Left renal pelvis (tissue), 4 donors: ENCODE measurements at regions not wholly inside any gene's neighbourhood (a gene's known extent, or its start where the extent isn't known, plus 50 kb on each side); places are given as distances from the start of the nearest gene placed in this dataset.
"Not testable (repeated sequence)": the region's sequence is repeated elsewhere in the genome, so short reads cannot be mapped to it uniquely, and the experiment has no call there.

ENCODE experiments used
- DNase-seq, 4 donors: peaks; one replicate each; pipeline ENCODE4 v3.0.0-alpha.2; 2013; ENCODE audit warnings: low read depth in 4 of 4, low spot score in 3 of 4

GRCh38 chr2:61679096-61679495 is 140.9 kb upstream of the XPO1 start:
- no peak for DNase-seq

GRCh38 chr2:61677942-61678341 is 139.8 kb upstream of the XPO1 start:
- no peak for DNase-seq

- DNase-seq = no peak
These were observed 139.2 kb upstream of the XPO1 start for GRCh38 chr2:61677306-61677705.

GRCh38 chr2:61675204-61675603 is 137.0 kb upstream of the XPO1 start:
- DNase-seq = no peak

GRCh38 chr2:61671561-61672315 is 133.6 kb upstream of the XPO1 start:
- no peak for DNase-seq

GRCh38 chr2:61670591-61671501 is 132.7 kb upstream of the XPO1 start:
- DNase-seq = no peak

- no peak for DNase-seq
These were observed 126.0 kb upstream of the XPO1 start for GRCh38 chr2:61664190-61664589.

- DNase-seq = no peak
These were observed 124.8 kb upstream of the XPO1 start for GRCh38 chr2:61662990-61663389.

- DNase-seq = no peak
These were observed 122.6 kb upstream of the XPO1 start for GRCh38 chr2:61660511-61661388.

- DNase-seq = no peak
These were observed 121.0 kb upstream of the XPO1 start for GRCh38 chr2:61658841-61659780.

- DNase-seq = not testable (repeated sequence)
These were observed 111.8 kb upstream of the XPO1 start for GRCh38 chr2:61649946-61650345.

GRCh38 chr2:61649021-61649420 is 110.9 kb upstream of the XPO1 start:
- DNase-seq = no peak

GRCh38 chr2:61647044-61647443 is 108.9 kb upstream of the XPO1 start:
- DNase-seq = no peak

GRCh38 chr2:61645911-61646310 is 107.8 kb upstream of the XPO1 start:
- no peak for DNase-seq

GRCh38 chr2:61643153-61643552 is 105.0 kb upstream of the XPO1 start:
- DNase-seq = not testable (repeated sequence)

GRCh38 chr2:61640406-61640805 is 102.2 kb upstream of the XPO1 start:
- no peak for DNase-seq

GRCh38 chr2:61639721-61640120 is 101.6 kb upstream of the XPO1 start:
- no peak for DNase-seq

GRCh38 chr2:61636686-61637085 is 98.5 kb upstream of the XPO1 start:
- DNase-seq = no peak

- DNase-seq = no peak
These were observed 96.4 kb upstream of the XPO1 start for GRCh38 chr2:61634512-61634911.

- DNase-seq = no peak
These were observed 95.1 kb upstream of the XPO1 start for GRCh38 chr2:61633250-61633649.
